GM21515 (cell line): ENCODE measurements at regions not wholly inside any gene's neighbourhood (a gene's known extent, or its start where the extent isn't known, plus 50 kb on each side); places are given as distances from the start of the nearest gene placed in this dataset.

ENCODE experiments used
- ATAC-seq: cut with Tn5 transposase; IDR thresholded peaks from one replicate; pipeline ENCODE4 v1.9.1; 2021; ENCODE audit not compliant: unreplicated experiment

GRCh38 chr12:69095765-69096477 lies 143.4 kb upstream of the CPSF6 start:
- no peak for ATAC-seq

- ATAC-seq = no peak
Observed at GRCh38 chr12:69096669-69097335, 142.6 kb upstream of the CPSF6 start.

GRCh38 chr12:69097619-69098368 lies 141.6 kb upstream of the CPSF6 start:
- no peak for ATAC-seq

DNA sequence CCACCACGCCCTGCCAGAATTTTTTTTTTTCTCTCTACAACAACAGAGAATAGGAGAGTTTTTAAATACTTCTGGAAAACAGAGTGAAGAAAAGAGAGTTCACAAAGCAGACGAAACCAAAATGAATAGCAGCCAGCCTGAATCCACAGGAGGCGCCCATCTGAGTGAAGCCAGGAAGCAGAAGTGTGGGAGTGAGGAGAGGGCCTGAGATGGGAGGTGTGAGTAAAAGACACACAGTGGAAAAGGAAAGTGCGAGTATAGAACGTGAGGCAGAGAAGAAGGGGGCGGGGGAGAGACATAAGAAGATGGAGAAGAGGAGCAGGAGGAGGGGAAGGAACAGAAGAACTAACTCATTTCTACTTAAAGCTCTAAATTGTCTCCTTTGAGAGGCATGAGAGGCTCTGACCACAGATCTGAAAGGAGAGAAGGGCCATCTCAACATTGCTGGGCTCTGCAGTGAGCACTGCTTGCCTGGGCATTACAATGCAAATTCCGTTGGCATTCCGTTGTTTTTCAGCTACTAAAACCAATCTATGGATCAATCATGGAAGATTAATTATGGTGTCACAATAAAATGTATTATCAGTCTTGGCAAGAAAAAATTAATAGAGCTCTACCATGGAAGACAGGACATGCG lies 140.1 kb upstream of the CPSF6 start:
- ATAC-seq = no peak

DNA sequence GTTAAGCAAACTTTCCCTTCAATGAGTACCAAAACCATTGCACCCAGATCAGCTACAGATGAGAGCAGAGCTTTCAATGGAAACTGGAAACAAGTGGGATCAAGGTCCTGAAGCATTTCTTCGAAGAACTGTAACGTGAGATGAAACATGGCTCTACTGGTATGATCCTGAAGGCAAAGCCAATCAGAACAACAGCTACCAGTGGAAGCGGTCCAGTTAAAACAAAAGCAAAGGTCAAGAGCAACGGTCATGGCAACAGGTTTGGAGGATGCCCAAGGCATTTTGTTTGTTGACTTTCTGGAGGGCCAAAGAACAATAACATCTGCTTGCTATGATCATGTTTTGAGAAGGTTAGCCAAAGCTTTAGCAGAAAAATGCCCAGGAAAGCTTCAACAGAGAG lies 137.9 kb upstream of the CPSF6 start:
- no peak for ATAC-seq

GRCh38 chr12:69102856-69103255 lies 136.5 kb upstream of the CPSF6 start:
- ATAC-seq = no peak

DNA sequence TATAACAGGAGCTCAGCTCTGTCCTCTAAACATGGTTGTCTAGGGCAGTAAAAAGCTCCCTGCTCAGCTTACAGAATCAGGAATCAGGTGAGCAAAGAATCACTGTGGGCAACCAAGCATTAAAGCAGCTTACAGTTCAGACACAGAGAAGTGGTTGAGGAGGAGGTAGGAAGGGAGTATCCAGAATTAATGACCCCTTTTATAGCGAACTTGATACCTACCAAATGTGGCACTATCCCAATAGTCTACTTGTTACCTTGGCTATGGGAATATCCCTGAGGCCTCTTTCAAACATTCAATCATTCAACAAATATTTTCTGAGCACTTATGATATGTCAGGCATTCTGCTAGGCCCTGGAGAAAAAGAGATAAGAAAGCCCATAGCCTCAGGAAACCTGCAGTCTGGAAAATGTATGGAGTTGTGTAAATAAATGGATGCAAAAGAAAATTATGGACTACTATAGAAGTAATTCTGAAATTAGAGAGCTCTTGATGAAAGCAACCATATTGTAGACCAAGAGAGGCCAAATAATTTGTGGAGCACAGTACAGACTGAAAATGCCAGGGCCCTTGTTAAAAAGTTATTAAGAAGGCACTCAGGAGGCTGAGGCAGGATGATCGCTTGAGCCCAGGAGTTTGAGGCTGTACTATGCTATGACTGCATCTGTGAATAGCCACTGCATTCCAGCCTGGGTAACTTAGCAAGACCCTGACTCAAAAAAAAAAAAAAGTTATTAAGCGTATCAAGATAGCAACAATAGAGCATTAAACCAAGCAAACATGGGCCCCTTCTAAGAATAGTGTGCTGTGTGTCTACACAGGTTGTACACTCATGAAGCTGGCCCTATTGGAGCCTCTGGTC lies 134.0 kb upstream of the CPSF6 start:
- no peak for ATAC-seq

- ATAC-seq = no peak
Observed at GRCh38 chr12:69106482-69107118, 132.8 kb upstream of the CPSF6 start.

GRCh38 chr12:69107541-69107940 lies 131.8 kb upstream of the CPSF6 start:
- no peak for ATAC-seq

DNA sequence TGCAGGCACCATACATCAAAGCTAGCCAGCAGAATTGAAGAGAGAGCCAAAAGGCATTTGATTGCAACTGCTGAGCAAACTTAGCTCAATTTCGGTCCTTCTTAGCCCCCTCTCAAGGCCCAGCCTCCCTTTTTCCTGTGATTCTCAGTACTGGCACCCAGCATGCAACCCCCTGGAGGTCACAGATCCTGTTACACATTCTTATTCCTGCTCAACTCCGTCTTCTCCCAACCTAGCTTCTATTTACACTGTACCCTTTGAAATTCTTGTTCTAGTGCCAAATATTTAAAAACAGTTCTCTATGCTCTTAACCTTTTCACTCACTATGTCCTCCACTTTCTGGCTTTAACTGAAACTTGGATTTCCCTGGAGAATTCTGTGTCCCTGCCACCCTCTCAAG lies 131.3 kb upstream of the CPSF6 start:
- ATAC-seq = no peak

DNA sequence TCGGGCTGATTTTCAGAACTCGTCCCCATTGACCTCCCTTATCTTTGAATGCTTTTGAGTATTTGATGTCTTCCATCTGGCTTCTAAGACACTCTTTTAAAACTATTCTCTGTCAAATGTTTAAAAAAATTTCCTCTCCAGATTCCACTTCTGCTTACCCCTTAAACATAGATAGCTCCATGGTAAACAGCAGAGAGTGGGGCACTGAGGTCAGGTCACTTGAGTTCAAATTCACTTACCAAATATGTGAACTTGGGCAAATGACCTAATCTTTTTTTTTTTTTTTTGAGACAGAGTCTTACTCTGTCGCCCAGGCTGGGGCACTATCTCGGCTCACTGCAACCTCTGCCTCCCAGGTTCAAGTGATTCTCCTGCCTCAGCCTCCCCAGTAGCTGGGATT lies 126.8 kb upstream of the CPSF6 start:
- no peak for ATAC-seq

GRCh38 chr12:69115099-69115498 lies 124.3 kb upstream of the CPSF6 start:
- no peak for ATAC-seq

- ATAC-seq = no peak
Observed at GRCh38 chr12:69115951-69116350, 123.4 kb upstream of the CPSF6 start.

DNA sequence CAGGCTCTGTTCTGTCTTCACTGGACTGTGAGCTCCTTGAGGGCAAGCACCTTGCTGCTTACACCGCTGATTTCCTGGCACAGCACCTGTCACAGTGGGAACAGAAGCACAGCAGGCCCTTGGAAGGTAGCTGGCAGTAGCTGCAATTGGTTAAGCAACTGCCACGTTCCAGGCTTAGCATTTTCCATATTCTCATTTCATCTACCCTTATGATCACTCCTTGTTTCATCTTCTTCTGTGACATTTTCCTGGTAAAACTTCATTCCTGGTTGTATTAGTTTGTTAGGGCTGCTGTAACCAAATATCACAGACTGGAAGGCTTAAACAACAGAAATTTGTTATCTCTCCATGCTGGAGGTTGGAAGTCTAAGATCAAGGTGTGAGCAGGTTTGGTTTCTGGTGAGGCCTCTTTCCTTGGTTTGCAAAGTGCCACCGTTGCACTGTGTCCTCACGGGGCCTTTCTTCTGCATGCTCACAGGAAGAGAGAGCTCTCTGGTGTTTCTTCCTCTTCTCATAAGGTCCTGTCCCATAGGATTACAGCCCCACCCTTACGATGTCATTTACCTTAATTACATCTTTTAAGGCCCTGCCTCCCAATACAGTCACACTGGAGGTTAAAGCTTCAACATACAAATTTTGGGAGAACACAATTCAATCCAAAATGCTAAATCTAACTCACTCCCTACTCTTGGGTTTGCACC lies 121.7 kb upstream of the CPSF6 start:
- ATAC-seq = no peak

DNA sequence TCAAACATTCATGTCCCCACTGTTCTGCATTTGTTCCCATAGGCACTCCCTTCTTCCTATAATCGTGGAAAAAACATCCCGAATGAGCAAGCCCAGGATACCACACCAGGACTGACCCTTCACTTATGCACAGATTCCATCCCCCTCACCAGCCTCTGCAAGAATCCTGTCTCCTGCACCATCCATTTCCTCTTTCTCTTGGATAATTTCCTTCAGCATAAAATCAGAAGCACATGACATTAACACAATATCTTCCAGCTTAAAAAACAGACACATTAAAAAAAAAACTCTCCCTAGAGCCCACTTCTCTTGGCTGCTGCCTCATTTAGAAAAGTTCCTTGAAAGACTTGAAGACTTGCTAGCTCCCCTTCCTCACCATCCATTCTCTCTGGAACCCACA lies 120.9 kb upstream of the CPSF6 start:
- no peak for ATAC-seq

DNA sequence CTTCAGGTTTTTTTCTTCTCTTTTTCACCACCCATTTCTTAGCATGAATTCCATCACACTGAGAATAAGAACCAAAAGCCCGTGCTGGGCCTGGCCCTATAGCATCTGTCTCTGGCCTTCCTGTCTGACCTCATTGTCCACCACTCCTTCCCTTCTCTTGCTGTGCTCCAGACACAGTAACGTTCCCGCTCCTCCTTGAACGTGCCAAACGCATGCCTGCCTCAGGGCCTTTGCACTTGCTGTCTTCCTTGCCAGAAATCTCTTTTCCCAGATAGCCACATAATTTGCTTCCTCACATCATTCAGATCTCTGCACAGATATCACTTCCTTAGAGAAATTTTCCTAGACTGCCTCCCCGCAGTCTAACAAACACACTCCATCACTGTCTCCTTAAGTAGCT lies 119.6 kb upstream of the CPSF6 start:
- no peak for ATAC-seq

- ATAC-seq = no peak
Observed at GRCh38 chr12:69120354-69120753, 119.0 kb upstream of the CPSF6 start.

- ATAC-seq = no peak
Observed at GRCh38 chr12:69123311-69123710, 116.1 kb upstream of the CPSF6 start.

- no peak for ATAC-seq
Observed at GRCh38 chr12:69123919-69124638, 115.3 kb upstream of the CPSF6 start.
